Chondrocyte (in vitro differentiated cells): ENCODE measurements at regions not wholly inside any gene's neighbourhood (a gene's known extent, or its start where the extent isn't known, plus 50 kb on each side); places are given as distances from the start of the nearest gene placed in this dataset.
"Not testable (repeated sequence)": the region's sequence is repeated elsewhere in the genome, so short reads cannot be mapped to it uniquely, and the experiment has no call there.

ENCODE experiments used
- DNase-seq: peaks from one replicate; pipeline ENCODE4 v3.0.0; 2021; ENCODE audit warnings: mixed read lengths, low spot score
- H3K27ac Mint-ChIP-seq: one replicate; pipeline ENCODE4 v1.8.0; 2021; ENCODE audit warnings: mild to moderate bottlenecking, moderate library complexity, mixed read lengths; ENCODE audit not compliant: unreplicated experiment
- H3K27me3 Mint-ChIP-seq: 2 replicates; pipeline ENCODE4 v1.8.0; 2021; ENCODE audit warnings: low read depth, mixed read lengths
- H3K36me3 Mint-ChIP-seq: 2 replicates; pipeline ENCODE4 v1.8.0; 2021; ENCODE audit warnings: low read depth, mixed read lengths
- H3K4me1 Mint-ChIP-seq: 2 replicates; pipeline ENCODE4 v1.8.0; 2021; ENCODE audit warnings: low read depth, mild to moderate bottlenecking, mixed read lengths
- H3K4me3 Mint-ChIP-seq: one replicate; pipeline ENCODE4 v1.8.0; 2021; ENCODE audit warnings: mild to moderate bottlenecking, moderate library complexity, mixed read lengths; ENCODE audit not compliant: unreplicated experiment
- H3K9me3 Mint-ChIP-seq: 2 replicates; pipeline ENCODE4 v1.8.0; 2021; ENCODE audit warnings: low read depth, mixed read lengths
- CTCF ChIP-seq: fragments of 200-600 bp; sonication (generic); IDR thresholded peaks from 2 replicates; pipeline ENCODE4 v1.5.0; 2021; ENCODE audit warnings: antibody characterized with exemption, mild to moderate bottlenecking, moderate library complexity

GRCh38 chr5:12615141-12615820 is 711.0 kb upstream of the CTNND2 start:
- H3K4me3 Mint-ChIP-seq: no peak overlapping the region
- H3K27me3 Mint-ChIP-seq: no peaks in the 10 kb centered on the region
- no peak for DNase-seq
- H3K36me3 Mint-ChIP-seq: no peaks in the 10 kb centered on the region
- no peaks in the 10 kb centered on the region for H3K4me1 Mint-ChIP-seq
- H3K9me3 Mint-ChIP-seq: peaks cover 29% of the 10 kb centered on the region
- no peak for TF ChIP-seq CTCF
- no peak overlapping the region for H3K27ac Mint-ChIP-seq

- Mint-ChIP-seq H3K36me3 (no peaks in the 10 kb centered on the region), H3K9me3 (peaks cover 29% of the 10 kb centered on the region), H3K4me3 (no peak overlapping the region), H3K27me3 (no peaks in the 10 kb centered on the region), H3K27ac (no peak overlapping the region), H3K4me1 (no peaks in the 10 kb centered on the region)
- DNase-seq: no peak
- TF ChIP-seq CTCF: no peak
Measured at GRCh38 chr5:12614608-12615007, 710.4 kb upstream of the CTNND2 start.

DNA sequence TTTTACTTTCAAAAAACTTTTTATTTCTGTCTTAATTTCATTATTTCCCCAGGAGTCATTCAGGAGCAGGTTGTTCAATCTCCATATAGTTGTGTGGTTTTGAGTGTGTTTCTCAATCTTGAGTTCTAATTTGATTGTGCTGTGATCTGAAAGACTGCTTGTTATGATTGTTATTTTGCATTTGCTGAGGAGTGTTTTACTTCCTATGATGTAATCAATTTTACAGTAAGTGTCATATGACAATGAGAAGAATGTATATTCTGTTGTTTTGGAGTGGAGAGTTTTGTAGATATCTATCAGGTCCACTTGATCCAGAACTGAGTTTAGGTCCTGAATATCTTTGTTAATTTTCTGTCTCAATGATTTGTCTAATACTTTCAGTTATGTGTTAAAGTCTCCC is 706.9 kb upstream of the CTNND2 start:
- H3K27ac Mint-ChIP-seq: no peak overlapping the region

DNA sequence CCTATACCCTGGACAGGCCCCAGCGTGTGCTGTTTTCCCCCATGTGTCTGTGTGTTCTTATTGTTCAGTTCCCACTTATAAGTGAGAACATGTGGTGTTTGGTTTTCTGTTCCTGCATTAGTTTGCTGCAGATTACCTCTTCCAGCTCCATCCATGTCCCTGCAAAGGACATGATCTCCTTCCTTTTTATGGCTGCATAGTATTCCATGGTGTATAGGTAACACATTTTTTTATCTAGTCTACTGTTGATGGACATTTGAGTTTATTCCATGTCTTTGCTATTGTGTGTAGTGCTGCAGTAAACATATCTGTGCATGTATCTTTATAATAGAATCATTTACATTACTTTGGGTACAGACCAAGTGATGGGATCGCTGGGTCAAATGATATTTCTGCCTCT is 703.6 kb upstream of the CTNND2 start:
- H3K4me1 Mint-ChIP-seq, H3K27ac Mint-ChIP-seq, H3K36me3 Mint-ChIP-seq, H3K4me3 Mint-ChIP-seq, H3K27me3 Mint-ChIP-seq, DNase-seq: not testable (repeated sequence)
- H3K9me3 Mint-ChIP-seq: peaks cover 17% of the 10 kb centered on the region

More for the DNA sequence above, 706.9 kb upstream of the CTNND2 start:
- Mint-ChIP-seq H3K9me3 (peaks cover 19% of the 10 kb centered on the region), H3K36me3 (no peaks in the 10 kb centered on the region), H3K4me1 (no peaks in the 10 kb centered on the region), H3K4me3 (no peak overlapping the region), H3K27me3 (peaks cover 2% of the 10 kb centered on the region)
- DNase-seq: no peak
- no peak for TF ChIP-seq CTCF

DNA sequence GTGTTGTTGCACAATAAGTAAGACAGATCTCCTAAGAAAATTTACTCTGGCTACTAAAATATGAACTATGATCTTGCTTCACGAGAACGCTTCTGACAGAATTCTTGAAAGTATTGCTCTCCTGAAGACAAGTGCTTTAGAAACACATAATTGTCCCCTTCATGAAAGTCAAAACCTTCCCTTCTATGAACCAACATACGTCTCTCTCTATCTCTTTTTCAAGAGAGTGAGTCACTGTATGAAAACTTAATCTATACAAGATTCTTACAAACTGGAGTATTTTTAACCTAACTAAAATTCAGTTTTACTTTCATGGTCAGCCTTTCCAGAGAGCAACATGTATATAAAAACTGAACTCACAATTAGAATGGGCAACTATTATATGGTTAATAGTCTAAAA is 688.0 kb upstream of the CTNND2 start:
- no peak for TF ChIP-seq CTCF
- Mint-ChIP-seq H3K27ac (no peak overlapping the region), H3K36me3 (no peaks in the 10 kb centered on the region), H3K27me3 (peaks cover 6% of the 10 kb centered on the region), H3K4me1 (no peaks in the 10 kb centered on the region), H3K4me3 (no peak overlapping the region), H3K9me3 (no peaks in the 10 kb centered on the region)
- DNase-seq: no peak

GRCh38 chr5:12586406-12586805 is 682.2 kb upstream of the CTNND2 start:
- TF ChIP-seq CTCF: no peak
- Mint-ChIP-seq H3K4me1 (no peaks in the 10 kb centered on the region), H3K27ac (no peak overlapping the region), H3K4me3 (no peak overlapping the region), H3K9me3 (no peaks in the 10 kb centered on the region), H3K27me3 (no peaks in the 10 kb centered on the region), H3K36me3 (no peaks in the 10 kb centered on the region)
- DNase-seq: no peak

DNA sequence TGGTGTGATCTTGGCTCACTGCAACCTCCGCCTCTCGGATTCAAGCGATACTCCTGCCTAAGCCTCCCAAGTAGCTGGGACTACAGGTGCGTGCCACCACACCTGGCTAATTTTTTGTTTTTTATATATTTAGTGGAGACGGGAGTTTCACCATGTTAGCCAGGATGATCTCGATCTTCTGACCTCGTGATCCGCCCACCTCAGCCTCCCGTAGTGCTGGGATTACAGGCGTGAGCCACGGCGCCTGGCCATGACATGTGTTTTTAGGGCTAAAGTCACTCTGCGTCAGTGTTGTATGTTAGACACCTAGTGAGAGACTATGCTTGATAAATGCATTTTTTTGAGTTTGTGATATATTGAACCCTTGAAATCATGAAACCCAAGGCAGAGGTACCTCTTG is 674.6 kb upstream of the CTNND2 start:
- not testable (repeated sequence) for H3K9me3 Mint-ChIP-seq, H3K27ac Mint-ChIP-seq, DNase-seq, H3K27me3 Mint-ChIP-seq, H3K36me3 Mint-ChIP-seq, H3K4me3 Mint-ChIP-seq, H3K4me1 Mint-ChIP-seq

DNA sequence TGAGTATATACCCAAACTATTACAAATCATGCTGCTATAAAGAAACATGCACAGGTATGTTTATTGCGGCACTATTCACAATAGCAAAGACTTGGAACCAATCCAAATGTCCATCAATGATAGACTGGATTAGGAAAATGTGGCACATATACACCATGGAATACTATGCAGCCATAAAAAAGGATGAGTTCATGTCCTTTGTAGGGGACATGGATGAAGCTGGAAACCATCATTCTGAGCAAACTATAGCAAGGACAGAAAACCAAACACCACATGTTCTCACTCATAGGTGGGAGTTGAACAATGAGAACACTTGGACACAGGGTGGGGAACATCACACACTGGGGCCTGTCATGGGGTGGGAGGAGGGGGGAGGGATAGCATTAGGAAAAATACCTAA is 672.7 kb upstream of the CTNND2 start:
- not testable (repeated sequence) for H3K27ac Mint-ChIP-seq, H3K4me1 Mint-ChIP-seq, DNase-seq, H3K4me3 Mint-ChIP-seq, H3K27me3 Mint-ChIP-seq, H3K9me3 Mint-ChIP-seq, H3K36me3 Mint-ChIP-seq
